HG02870 (cell line): ENCODE measurements at regions not wholly inside any gene's neighbourhood (a gene's known extent, or its start where the extent isn't known, plus 50 kb on each side); places are given as distances from the start of the nearest gene placed in this dataset.
"Not testable (repeated sequence)": the region's sequence is repeated elsewhere in the genome, so short reads cannot be mapped to it uniquely, and the experiment has no call there.

Source experiments
- ATAC-seq: cut with Tn5 transposase; IDR thresholded peaks from one replicate; pipeline ENCODE4 v1.9.1; 2021; ENCODE audit warnings: mild to moderate bottlenecking, moderate library complexity; ENCODE audit not compliant: unreplicated experiment

GRCh38 chrX:26631385-26631784, 415.4 kb downstream of the MAGEB5 start:
- no peak for ATAC-seq

GRCh38 chrX:26613956-26614355, 398.0 kb downstream of the MAGEB5 start:
- ATAC-seq = no peak

- ATAC-seq = no peak
Observed at GRCh38 chrX:26606971-26607370, 391.0 kb downstream of the MAGEB5 start.

GRCh38 chrX:26597981-26598380, 382.0 kb downstream of the MAGEB5 start:
- no peak for ATAC-seq

GRCh38 chrX:26590849-26591248, 374.9 kb downstream of the MAGEB5 start:
- no peak for ATAC-seq

- no peak for ATAC-seq
Observed at GRCh38 chrX:26586570-26586969, 370.6 kb downstream of the MAGEB5 start.

GRCh38 chrX:26581091-26581490, 365.1 kb downstream of the MAGEB5 start:
- no peak for ATAC-seq

- no peak for ATAC-seq
Observed at GRCh38 chrX:26580021-26580420, 364.1 kb downstream of the MAGEB5 start.

GRCh38 chrX:26574234-26574633, 358.3 kb downstream of the MAGEB5 start:
- ATAC-seq = no peak

GRCh38 chrX:26562156-26562555, 346.2 kb downstream of the MAGEB5 start:
- no peak for ATAC-seq

GRCh38 chrX:26559855-26560254, 343.9 kb downstream of the MAGEB5 start:
- ATAC-seq = no peak

GRCh38 chrX:26558719-26559386, 342.9 kb downstream of the MAGEB5 start:
- ATAC-seq = no peak

GRCh38 chrX:26557691-26558321, 341.8 kb downstream of the MAGEB5 start:
- ATAC-seq = no peak

GRCh38 chrX:26525768-26526167, 309.8 kb downstream of the MAGEB5 start:
- not testable (repeated sequence) for ATAC-seq

- ATAC-seq = no peak
Observed at GRCh38 chrX:26522501-26522900, 306.5 kb downstream of the MAGEB5 start.

GRCh38 chrX:26511589-26512363, 295.8 kb downstream of the MAGEB5 start:
- no peak for ATAC-seq

- no peak for ATAC-seq
Observed at GRCh38 chrX:26470941-26471340, 255.0 kb downstream of the MAGEB5 start.

- no peak for ATAC-seq
Observed at GRCh38 chrX:26466387-26466786, 250.4 kb downstream of the MAGEB5 start.

- ATAC-seq = no peak
Observed at GRCh38 chrX:26445288-26445687, 229.3 kb downstream of the MAGEB5 start.

- ATAC-seq = not testable (repeated sequence)
Observed at GRCh38 chrX:26444417-26444816, 228.4 kb downstream of the MAGEB5 start.

GRCh38 chrX:26442340-26442739, 226.4 kb downstream of the MAGEB5 start:
- ATAC-seq = no peak

- no peak for ATAC-seq
Observed at GRCh38 chrX:26414534-26414933, 198.6 kb downstream of the MAGEB5 start.
